Gastroesophageal sphincter (tissue), 3 donors: ENCODE measurements at regions not wholly inside any gene's neighbourhood (a gene's known extent, or its start where the extent isn't known, plus 50 kb on each side); places are given as distances from the start of the nearest gene placed in this dataset.

ENCODE experiments used
- CTCF ChIP-seq, 4 experiments: fragments of 200-600 bp in 2 of 4; fragments of 450-650 bp in 2 of 4; sonication (generic) in 1 of 4; IDR thresholded peaks; one replicate each; pipeline ENCODE4 v1.5.1; 2017 to 2019; ENCODE audit warnings: antibody characterized with exemption in 4 of 4, mild to moderate bottlenecking in 2 of 4, moderate library complexity in 2 of 4
- EP300 ChIP-seq: sonication (generic); formaldehyde crosslinking; IDR thresholded peaks from one replicate; pipeline ENCODE4 v1.6.1; 2017; ENCODE audit warnings: antibody characterized with exemption, mild to moderate bottlenecking
- POLR2A ChIP-seq, 2 donors: fragments of 450-650 bp; IDR thresholded peaks; one replicate each; pipeline ENCODE4 v1.6.1; 2017; ENCODE audit warnings: antibody characterized with exemption in 2 of 2, mild to moderate bottlenecking in 2 of 2, moderate library complexity in 1 of 2
- POLR2AphosphoS5 ChIP-seq: sonication (generic); formaldehyde crosslinking; IDR thresholded peaks from one replicate; pipeline ENCODE4 v1.6.1; 2017; ENCODE audit warnings: antibody characterized with exemption

GRCh38 chr6:102582569-102582968 lies 1189.1 kb downstream of the GRIK2 start:
- TF ChIP-seq CTCF (IDR thresholded peaks at IDR 0.05) (no peak), POLR2A (IDR thresholded peaks at IDR 0.05) (no peak), POLR2AphosphoS5 (no peak), EP300 (no peak)
